HG03135 (cell line): ENCODE measurements at regions not wholly inside any gene's neighbourhood (a gene's known extent, or its start where the extent isn't known, plus 50 kb on each side); places are given as distances from the start of the nearest gene placed in this dataset.

Experiments used
- ATAC-seq: cut with Tn5 transposase; IDR thresholded peaks from one replicate; pipeline ENCODE4 v1.9.1; 2021; ENCODE audit warnings: mild to moderate bottlenecking, moderate library complexity; ENCODE audit not compliant: unreplicated experiment

- no peak for ATAC-seq
Observed at GRCh38 chr5:123865641-123866040, 353.7 kb downstream of the CSNK1G3 start.

- ATAC-seq = no peak
Observed at GRCh38 chr5:123864578-123864977, 352.6 kb downstream of the CSNK1G3 start.

- no peak for ATAC-seq
Observed at GRCh38 chr5:123858938-123859337, 347.0 kb downstream of the CSNK1G3 start.

GRCh38 chr5:123856766-123857165 lies 344.8 kb downstream of the CSNK1G3 start:
- no peak for ATAC-seq

- ATAC-seq = no peak
Observed at GRCh38 chr5:123855609-123856008, 343.6 kb downstream of the CSNK1G3 start.

GRCh38 chr5:123845356-123846100 lies 333.6 kb downstream of the CSNK1G3 start:
- no peak for ATAC-seq

GRCh38 chr5:123844873-123845272 lies 332.9 kb downstream of the CSNK1G3 start:
- ATAC-seq = no peak

GRCh38 chr5:123835421-123835820 lies 323.4 kb downstream of the CSNK1G3 start:
- ATAC-seq = no peak

GRCh38 chr5:123830575-123830974 lies 318.6 kb downstream of the CSNK1G3 start:
- no peak for ATAC-seq

GRCh38 chr5:123827811-123828210 lies 315.8 kb downstream of the CSNK1G3 start:
- ATAC-seq = no peak

GRCh38 chr5:123819833-123820232 lies 307.9 kb downstream of the CSNK1G3 start:
- no peak for ATAC-seq

- no peak for ATAC-seq
Observed at GRCh38 chr5:123819386-123819785, 307.4 kb downstream of the CSNK1G3 start.

- no peak for ATAC-seq
Observed at GRCh38 chr5:123817267-123817666, 305.3 kb downstream of the CSNK1G3 start.

GRCh38 chr5:123814801-123815470 lies 303.0 kb downstream of the CSNK1G3 start:
- ATAC-seq = no peak

- no peak for ATAC-seq
Observed at GRCh38 chr5:123813937-123814624, 302.1 kb downstream of the CSNK1G3 start.

GRCh38 chr5:123813264-123813663 lies 301.3 kb downstream of the CSNK1G3 start:
- no peak for ATAC-seq

- no peak for ATAC-seq
Observed at GRCh38 chr5:123811831-123812230, 299.9 kb downstream of the CSNK1G3 start.

- ATAC-seq = no peak
Observed at GRCh38 chr5:123810746-123811340, 298.9 kb downstream of the CSNK1G3 start.

- ATAC-seq = no peak
Observed at GRCh38 chr5:123810253-123810652, 298.3 kb downstream of the CSNK1G3 start.

- no peak for ATAC-seq
Observed at GRCh38 chr5:123809594-123810221, 297.7 kb downstream of the CSNK1G3 start.
